ENCODE measurements at regions not wholly inside any gene's neighbourhood (a gene's known extent, or its start where the extent isn't known, plus 50 kb on each side); places are given as distances from the start of the nearest gene placed in this dataset.

GRCh38 chr2:898319-898718 is 52.3 kb upstream of the SNTG2 start:
- TF ChIP-seq CTCF (conservative IDR thresholded peaks at IDR 0.05; ENCODE audit: low read depth, low read length): peak; percentile 50
- no peak overlapping the region for H3K4me3 ChIP-seq (ENCODE audit: low read depth, low read length)
- no peak for DNase-seq (ENCODE audit: low read depth)

- TF ChIP-seq CTCF (conservative IDR thresholded peaks at IDR 0.05; ENCODE audit: low read depth, low read length): no peak
- DNase-seq (ENCODE audit: low read depth): no peak
These were observed 53.6 kb upstream of the SNTG2 start for GRCh38 chr2:897091-897490.

DNA sequence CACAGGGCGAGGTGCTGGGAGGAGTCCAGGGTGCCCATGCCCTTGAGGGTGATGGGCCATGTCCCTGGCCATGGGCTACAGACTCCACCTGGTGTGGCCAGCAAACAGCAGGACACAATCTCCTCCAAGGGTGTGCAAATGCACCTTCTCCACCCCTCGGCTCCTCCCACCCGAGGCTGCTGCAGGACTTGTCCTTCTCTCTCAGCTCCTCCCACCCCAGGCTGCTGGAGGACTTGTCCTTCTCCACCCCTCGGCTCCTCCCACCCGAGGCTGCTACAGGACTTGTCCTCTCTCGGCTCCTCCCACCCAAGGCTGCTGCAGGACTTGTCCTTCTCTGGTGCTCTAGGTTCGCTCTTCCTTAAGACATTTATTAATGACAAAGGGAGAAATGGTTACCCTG is 57.3 kb upstream of the SNTG2 start:
- no peak for TF ChIP-seq CTCF (conservative IDR thresholded peaks at IDR 0.05; ENCODE audit: low read depth, low read length)
- H3K4me3 ChIP-seq (ENCODE audit: low read depth, low read length): no peak overlapping the region
- no peak for DNase-seq (ENCODE audit: low read depth)

More at GRCh38 chr2:897091-897490, 53.6 kb upstream of the SNTG2 start:
- H3K4me3 ChIP-seq (ENCODE audit: low read depth, low read length): no peak overlapping the region

GRCh38 chr2:892892-893291 is 57.8 kb upstream of the SNTG2 start:
- no peak for TF ChIP-seq CTCF (conservative IDR thresholded peaks at IDR 0.05; ENCODE audit: low read depth, low read length)
- DNase-seq (ENCODE audit: low read depth): no peak
- no peak overlapping the region for H3K4me3 ChIP-seq (ENCODE audit: low read depth, low read length)

GRCh38 chr2:892401-892800 is 58.2 kb upstream of the SNTG2 start:
- H3K4me3 ChIP-seq (ENCODE audit: low read depth, low read length): no peak overlapping the region
- TF ChIP-seq CTCF (conservative IDR thresholded peaks at IDR 0.05; ENCODE audit: low read depth, low read length): no peak
- no peak for DNase-seq (ENCODE audit: low read depth)

DNA sequence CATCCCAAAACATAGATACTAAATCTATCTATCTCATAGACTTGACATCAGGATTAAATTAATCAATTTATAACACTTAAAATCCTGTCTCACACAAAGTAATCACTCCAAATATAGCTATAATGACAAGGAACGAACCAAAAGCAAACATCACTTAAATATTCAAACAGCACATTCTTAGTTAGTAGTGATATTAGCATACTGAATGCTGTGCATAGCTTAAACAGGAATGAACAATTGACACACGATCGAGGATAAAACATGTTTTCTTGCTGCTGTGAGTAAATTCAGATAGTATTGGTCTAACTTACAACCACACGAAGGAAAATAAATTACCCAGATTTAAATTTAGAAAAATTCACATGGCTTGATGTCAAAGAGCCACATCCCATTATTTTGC is 58.9 kb upstream of the SNTG2 start:
- H3K4me3 ChIP-seq (ENCODE audit: low read depth, low read length): no peak overlapping the region
- no peak for DNase-seq (ENCODE audit: low read depth)
- TF ChIP-seq CTCF (conservative IDR thresholded peaks at IDR 0.05; ENCODE audit: low read depth, low read length): no peak

DNA sequence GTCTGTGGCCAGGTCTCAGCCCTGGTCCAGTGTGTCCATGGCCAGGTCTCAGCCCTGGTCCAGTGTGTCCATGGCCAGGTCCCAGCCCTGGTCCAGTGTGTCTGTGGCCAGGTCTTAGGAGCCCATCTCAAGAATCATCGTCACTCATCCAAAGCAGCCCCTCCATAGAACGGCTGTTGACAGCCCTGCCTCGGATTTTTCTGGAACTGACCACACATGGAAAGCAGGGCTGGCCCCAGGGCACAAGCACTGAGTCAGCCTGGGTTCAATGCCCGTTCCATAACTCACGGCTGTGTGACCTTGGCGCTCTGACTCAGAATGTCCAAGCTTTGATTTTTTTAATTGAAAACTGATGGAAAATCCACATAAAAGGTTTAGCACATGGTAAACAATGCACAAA is 59.9 kb upstream of the SNTG2 start:
- H3K4me3 ChIP-seq (ENCODE audit: low read depth, low read length): no peak overlapping the region
- no peak for TF ChIP-seq CTCF (conservative IDR thresholded peaks at IDR 0.05; ENCODE audit: low read depth, low read length)
- no peak for DNase-seq (ENCODE audit: low read depth)

Data from epithelial cell of proximal tubule (primary cell).